Lower lobe of right lung (tissue), 2 donors: ENCODE measurements at regions not wholly inside any gene's neighbourhood (a gene's known extent, or its start where the extent isn't known, plus 50 kb on each side); places are given as distances from the start of the nearest gene placed in this dataset.
"Not testable (repeated sequence)": the region's sequence is repeated elsewhere in the genome, so short reads cannot be mapped to it uniquely, and the experiment has no call there.

Experiments
- ATAC-seq, 2 donors: fragments of 200-7000 bp; cut with Tn5 transposase; one replicate each; pipeline ENCODE4 v1.9.1; 2020 to 2022; ENCODE audit warnings: mild to moderate bottlenecking in 2 of 2, moderate library complexity in 2 of 2
- DNase-seq: peaks from one replicate; pipeline ENCODE4 v3.0.0-alpha.2; 2020
- H3K27ac ChIP-seq: fragments of 200-600 bp; one replicate; pipeline ENCODE4 v1.8.0; 2022
- H3K27me3 ChIP-seq: fragments of 200-600 bp; one replicate; pipeline ENCODE4 v1.8.0; 2022; ENCODE audit warnings: low read depth
- H3K36me3 ChIP-seq: fragments of 200-600 bp; one replicate; pipeline ENCODE4 v1.8.0; 2022; ENCODE audit warnings: mild to moderate bottlenecking
- H3K4me1 ChIP-seq: fragments of 200-600 bp; one replicate; pipeline ENCODE4 v1.8.0; 2022
- H3K4me3 ChIP-seq: fragments of 200-600 bp; one replicate; pipeline ENCODE4 v1.8.0; 2022; ENCODE audit warnings: mild to moderate bottlenecking
- H3K9me3 ChIP-seq: fragments of 200-600 bp; one replicate; pipeline ENCODE4 v1.8.0; 2022
- intact Hi-C: fragments of 100-400 bp; cut with DNase I; formaldehyde crosslinking; loops from one replicate; pipeline ENCODE4 v1.11.0; 2022
- TF ChIP-seq, protein P1 (sequence below): fragments of 200-600 bp; IDR thresholded peaks from one replicate; pipeline ENCODE4 v1.8.0; 2022; ENCODE audit warnings: antibody characterized with exemption, mild to moderate bottlenecking
- donor health status: DM: no; HTN: yes; CAD: no; lungs with severe emphysema.

DNA sequence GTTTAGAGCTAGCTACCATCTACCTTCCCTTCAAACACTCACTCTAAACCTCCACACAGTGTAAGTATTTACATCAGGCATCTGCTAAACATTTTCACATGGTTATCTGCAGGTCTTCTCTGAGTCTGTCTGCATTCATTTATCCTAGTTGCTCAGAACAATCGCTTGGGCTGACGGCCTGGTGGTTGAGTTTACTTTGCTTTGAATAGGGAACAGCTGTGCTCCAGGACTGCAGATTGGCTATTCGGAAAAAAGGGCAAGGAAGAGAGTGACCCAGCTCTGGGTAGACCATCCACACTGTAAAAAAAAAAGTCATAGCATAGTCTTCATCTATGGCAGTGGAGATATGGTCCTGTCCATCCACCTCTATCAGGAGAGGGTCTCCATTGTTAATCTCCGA is 115.3 kb upstream of the ESR1 start:
- H3K4me1 ChIP-seq = peaks cover 7% of the 10 kb centered on the region
- H3K27me3 ChIP-seq = no peaks in the 10 kb centered on the region
- no peak overlapping the region for H3K27ac ChIP-seq
- no peak for ATAC-seq
- intact Hi-C loops = no loop called here
- no peak for DNase-seq
- no peaks in the 10 kb centered on the region for H3K36me3 ChIP-seq
- H3K9me3 ChIP-seq = no peaks in the 10 kb centered on the region
- no peak overlapping the region for H3K4me3 ChIP-seq
- TF ChIP-seq, protein P1, sequence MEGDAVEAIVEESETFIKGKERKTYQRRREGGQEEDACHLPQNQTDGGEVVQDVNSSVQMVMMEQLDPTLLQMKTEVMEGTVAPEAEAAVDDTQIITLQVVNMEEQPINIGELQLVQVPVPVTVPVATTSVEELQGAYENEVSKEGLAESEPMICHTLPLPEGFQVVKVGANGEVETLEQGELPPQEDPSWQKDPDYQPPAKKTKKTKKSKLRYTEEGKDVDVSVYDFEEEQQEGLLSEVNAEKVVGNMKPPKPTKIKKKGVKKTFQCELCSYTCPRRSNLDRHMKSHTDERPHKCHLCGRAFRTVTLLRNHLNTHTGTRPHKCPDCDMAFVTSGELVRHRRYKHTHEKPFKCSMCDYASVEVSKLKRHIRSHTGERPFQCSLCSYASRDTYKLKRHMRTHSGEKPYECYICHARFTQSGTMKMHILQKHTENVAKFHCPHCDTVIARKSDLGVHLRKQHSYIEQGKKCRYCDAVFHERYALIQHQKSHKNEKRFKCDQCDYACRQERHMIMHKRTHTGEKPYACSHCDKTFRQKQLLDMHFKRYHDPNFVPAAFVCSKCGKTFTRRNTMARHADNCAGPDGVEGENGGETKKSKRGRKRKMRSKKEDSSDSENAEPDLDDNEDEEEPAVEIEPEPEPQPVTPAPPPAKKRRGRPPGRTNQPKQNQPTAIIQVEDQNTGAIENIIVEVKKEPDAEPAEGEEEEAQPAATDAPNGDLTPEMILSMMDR = no peak

- Histone ChIP-seq H3K4me3 (no peak overlapping the region), H3K27ac (no peak overlapping the region), H3K27me3 (no peaks in the 10 kb centered on the region), H3K9me3 (no peaks in the 10 kb centered on the region), H3K36me3 (no peaks in the 10 kb centered on the region), H3K4me1 (peaks cover 7% of the 10 kb centered on the region)
- intact Hi-C loops = no loop called here
- TF ChIP-seq, protein P1 = no peak
- DNase-seq (no peak), ATAC-seq (no peak)
These were observed 114.1 kb upstream of the ESR1 start for GRCh38 chr6:151693366-151693765.

DNA sequence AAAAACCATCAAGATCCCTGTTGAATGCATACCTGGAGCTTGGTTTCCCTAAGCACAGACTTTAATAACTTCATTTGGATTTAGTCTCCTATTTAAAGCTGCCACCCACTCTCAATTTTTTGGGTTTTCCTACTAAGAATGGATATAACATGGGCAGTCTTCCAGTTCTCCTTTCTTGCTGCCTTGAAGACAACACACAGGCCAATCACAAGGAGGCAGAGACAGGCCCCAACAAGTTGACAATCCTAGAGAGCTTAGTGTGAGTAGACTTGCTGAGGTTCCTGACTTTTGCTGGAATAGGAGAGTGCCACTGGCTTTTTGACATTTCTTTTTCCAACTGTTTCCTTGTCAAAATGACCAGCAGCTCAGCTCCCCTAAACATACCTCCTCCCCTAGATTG is 112.3 kb upstream of the ESR1 start:
- TF ChIP-seq, protein P1 = no peak
- intact Hi-C loops = no loop called here
- DNase-seq (no peak), ATAC-seq (no peak)
- no peaks in the 10 kb centered on the region for H3K27me3 ChIP-seq
- peaks cover 11% of the 10 kb centered on the region for H3K4me1 ChIP-seq
- H3K27ac ChIP-seq = no peak overlapping the region
- H3K36me3 ChIP-seq = no peaks in the 10 kb centered on the region
- H3K9me3 ChIP-seq = no peaks in the 10 kb centered on the region
- H3K4me3 ChIP-seq = no peak overlapping the region

GRCh38 chr6:151696302-151696701 is 111.2 kb upstream of the ESR1 start:
- intact Hi-C loops, ATAC-seq, DNase-seq, H3K9me3 ChIP-seq, H3K36me3 ChIP-seq, H3K4me3 ChIP-seq, H3K27ac ChIP-seq, H3K27me3 ChIP-seq: not testable (repeated sequence)
- peaks cover 13% of the 10 kb centered on the region for H3K4me1 ChIP-seq

- Histone ChIP-seq H3K4me1 (peaks cover 29% of the 10 kb centered on the region), H3K9me3 (no peaks in the 10 kb centered on the region), H3K27ac (no peak overlapping the region), H3K36me3 (no peaks in the 10 kb centered on the region), H3K27me3 (no peaks in the 10 kb centered on the region), H3K4me3 (no peak overlapping the region)
- intact Hi-C loops = no loop called here
- ATAC-seq = no peak
- TF ChIP-seq, protein P1 = no peak
- DNase-seq = no peak
These were observed 108.4 kb upstream of the ESR1 start for GRCh38 chr6:151698931-151699700.

- Histone ChIP-seq H3K27me3 (no peaks in the 10 kb centered on the region), H3K4me3 (no peak overlapping the region), H3K9me3 (no peaks in the 10 kb centered on the region), H3K36me3 (no peaks in the 10 kb centered on the region), H3K27ac (no peak overlapping the region), H3K4me1 (peaks cover 29% of the 10 kb centered on the region)
- peak; percentile 56 to 65 for ATAC-seq
- TF ChIP-seq, protein P1 = no peak
- intact Hi-C loops = no loop called here
- DNase-seq = no peak
These were observed 107.8 kb upstream of the ESR1 start for GRCh38 chr6:151699719-151700118.
